GM19397 (cell line): ENCODE measurements at regions not wholly inside any gene's neighbourhood (a gene's known extent, or its start where the extent isn't known, plus 50 kb on each side); places are given as distances from the start of the nearest gene placed in this dataset.

Experiments
- ATAC-seq: cut with Tn5 transposase; IDR thresholded peaks from one replicate; pipeline ENCODE4 v1.9.1; 2021; ENCODE audit warnings: mild to moderate bottlenecking, moderate library complexity; ENCODE audit not compliant: unreplicated experiment

DNA sequence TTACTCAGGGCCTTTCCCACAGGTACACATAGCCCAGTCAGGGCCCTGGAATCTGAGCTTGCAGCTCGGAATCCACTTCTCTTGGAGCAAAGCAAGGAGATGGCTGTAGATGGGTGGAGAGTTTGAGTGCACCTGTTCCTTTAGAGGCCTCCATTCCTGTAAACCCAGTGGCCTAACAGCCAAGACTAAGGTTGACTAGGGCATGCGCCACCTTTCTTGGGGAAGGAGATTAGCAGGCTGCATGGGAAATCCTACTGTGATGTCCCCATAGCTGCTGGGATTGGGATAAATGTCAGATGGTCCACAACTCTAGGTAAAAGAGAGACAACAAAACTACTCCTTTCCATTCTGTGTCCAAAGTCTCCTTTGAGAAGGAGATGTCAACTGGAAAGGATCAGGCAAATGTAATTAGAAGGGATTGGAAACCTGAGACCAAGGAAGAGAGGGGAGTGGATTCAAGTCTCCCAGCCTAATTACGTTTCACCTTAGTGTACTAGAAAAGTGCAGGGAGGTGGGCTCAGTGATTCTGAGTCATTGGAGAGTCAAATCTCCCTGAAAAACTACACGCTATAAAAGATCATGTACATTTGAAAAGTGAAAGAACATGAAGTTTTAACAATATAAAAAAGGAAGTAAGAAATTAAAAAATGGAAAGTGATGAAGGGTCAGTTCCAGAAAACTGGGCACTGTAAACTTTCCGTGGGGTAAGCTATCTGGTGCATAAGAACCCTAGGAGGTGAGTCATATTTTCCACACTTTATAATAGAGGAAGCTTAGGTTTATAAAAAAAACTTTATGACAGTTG is 104.2 kb downstream of the SEC61B start:
- no peak for ATAC-seq

DNA sequence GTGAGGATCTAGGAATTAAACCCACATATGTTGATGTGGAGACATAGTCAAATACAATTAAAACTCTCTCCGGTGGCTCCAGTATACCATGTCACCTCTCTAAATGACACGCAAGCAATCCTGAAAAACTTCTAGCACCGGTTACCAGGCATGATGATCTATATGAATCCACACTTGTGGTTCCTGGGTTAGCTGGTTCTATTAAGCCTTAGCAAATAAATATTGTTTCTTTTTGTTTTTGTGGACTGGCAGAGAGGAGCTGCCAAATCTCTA is 104.8 kb downstream of the SEC61B start:
- no peak for ATAC-seq

DNA sequence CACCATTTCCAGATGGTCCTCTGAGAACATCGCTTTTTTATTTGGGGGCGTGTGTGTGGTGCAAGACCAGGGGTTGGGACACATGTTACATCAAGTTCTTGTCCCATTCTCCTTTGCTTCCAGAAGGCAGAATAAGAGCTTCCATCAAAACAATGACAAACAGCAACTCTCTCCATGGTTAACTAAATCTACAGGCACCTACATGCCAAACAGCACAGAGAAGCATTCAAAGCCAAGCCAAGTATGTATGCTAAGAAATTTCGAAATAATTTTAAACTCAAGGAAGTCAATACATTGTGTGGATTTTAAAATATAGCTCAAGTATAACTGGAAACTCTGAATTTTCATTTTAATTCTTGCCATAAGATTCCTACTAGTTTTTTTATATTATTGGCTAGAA is 105.6 kb downstream of the SEC61B start:
- ATAC-seq: no peak

DNA sequence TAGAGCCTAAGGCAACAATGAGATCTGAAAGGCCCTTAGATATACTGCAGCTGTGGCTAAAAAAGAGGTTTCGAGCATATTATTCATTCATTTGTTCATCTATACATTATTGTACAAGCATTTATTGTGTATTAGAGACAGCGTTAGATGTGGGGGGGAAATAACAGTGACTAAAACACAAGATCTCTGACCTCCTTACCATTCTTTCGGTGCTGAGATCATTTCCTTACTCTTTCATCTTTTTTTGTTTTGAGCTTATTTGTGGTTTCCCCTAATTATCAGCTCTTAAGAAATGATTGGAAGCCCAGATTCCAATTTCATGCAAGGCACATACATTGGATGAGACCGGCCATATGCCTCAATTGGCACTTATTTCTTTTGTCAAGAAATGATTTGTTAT is 113.2 kb downstream of the SEC61B start:
- no peak for ATAC-seq

DNA sequence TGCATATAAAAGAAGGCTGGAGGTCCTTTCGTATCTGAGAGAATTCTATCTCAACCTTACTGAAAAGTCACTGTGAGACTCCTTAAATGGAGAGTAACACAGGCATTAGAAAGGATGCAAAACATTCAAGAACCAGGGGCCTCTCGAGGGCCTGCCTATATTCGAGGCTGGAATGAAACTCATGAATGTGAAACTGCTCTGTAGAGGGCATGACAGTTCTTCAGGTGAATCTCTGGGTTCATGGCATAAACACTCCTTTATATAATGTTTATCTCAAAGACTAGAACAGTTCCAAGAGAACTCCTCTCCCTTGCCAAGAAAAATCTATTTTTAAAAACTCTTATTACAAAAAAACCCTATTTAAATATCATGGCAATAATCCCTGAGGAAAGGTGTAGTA is 113.9 kb downstream of the SEC61B start:
- no peak for ATAC-seq

DNA sequence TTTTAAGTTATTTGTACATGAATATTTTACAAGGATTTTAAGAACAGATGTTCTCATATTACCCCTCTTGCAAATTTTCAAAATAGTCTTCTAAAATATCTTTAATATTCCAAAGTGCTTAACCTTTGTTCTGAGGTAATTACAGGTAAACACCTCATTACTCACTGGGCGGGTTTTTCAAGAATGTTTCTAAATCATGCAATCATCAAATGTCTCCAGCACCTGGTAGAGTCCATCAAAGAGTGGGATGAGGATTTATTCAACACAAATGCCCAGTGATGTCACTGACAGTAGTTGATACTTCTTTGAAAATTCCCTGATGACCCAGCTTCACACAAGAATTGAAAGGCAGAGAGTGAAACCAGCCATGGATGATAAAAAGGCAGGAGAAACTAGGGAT is 114.4 kb downstream of the SEC61B start:
- ATAC-seq: no peak

DNA sequence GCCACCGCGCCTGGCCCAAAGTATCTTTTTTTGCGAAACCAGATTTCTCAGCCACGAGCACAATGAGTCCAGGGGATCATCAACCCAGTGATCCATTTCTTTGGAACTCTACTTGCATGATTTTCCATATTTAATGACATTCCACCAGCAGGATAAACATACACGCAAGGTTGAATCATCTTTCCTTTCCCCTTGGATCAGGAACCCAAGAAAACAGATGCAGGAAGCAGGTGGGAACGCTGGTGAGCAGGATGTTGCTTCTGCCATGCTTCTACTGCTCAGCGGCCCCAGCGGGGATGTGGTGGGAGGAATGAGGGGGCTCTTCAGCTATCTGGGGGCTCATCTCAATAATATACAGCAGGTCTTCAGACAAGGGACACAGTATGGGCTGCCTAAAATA is 118.2 kb downstream of the SEC61B start:
- ATAC-seq: no peak

DNA sequence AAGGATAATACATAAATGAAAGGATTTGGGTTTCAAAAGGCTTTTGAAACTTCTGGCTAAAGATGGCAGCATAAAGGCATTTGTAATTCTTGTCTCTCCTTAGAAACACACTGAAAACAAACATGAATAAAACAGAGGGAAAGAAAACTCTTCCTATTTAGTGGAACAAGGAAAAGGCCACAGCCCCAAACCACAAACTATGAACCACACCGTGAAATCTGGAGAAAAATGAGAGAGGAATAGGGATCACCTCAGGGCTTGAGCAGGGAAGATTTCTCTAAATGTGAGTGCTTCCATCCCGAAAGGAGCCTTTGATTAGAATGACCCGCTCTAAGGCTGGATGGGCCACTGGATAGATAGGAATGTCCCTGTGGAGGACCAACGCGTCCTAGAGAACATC is 119.6 kb downstream of the SEC61B start:
- no peak for ATAC-seq

DNA sequence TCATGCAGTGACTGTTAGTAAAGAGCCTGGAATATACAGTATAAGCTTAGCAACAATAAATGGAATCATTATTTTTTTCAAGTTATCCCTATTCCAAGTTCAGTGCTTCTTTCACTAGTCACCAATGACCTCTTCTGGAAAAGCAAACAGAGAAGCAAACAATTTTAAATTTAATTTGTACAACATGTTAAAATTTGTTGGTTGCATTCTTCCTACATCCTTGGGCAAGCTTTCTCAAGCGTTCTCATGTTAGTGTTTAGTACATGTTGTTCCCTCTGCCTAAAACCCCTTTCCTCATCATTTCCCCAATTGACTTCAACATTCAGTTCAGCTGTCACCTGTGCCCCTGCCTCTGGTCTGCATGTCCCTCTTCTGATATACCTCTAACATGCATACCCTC is 123.4 kb downstream of the SEC61B start:
- ATAC-seq: no peak

DNA sequence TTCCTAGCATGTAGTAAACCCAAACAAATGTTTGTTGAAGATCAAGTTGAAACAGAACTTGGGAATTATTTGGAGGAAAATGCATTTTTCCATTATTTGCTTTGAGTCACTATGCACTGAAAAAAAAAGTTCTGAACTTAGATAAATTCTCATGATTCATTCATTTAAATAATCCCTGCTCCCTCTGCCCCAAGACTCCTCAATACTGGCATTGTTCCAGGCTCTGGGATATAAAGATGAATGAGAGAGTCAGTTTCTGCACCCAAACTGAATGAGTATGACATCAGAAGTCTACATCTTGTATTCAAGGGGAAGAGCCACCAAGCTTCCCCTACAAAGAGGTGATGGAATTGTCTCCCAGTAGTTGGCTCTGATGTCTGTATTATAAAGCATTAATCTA is 123.9 kb downstream of the SEC61B start:
- ATAC-seq: no peak

DNA sequence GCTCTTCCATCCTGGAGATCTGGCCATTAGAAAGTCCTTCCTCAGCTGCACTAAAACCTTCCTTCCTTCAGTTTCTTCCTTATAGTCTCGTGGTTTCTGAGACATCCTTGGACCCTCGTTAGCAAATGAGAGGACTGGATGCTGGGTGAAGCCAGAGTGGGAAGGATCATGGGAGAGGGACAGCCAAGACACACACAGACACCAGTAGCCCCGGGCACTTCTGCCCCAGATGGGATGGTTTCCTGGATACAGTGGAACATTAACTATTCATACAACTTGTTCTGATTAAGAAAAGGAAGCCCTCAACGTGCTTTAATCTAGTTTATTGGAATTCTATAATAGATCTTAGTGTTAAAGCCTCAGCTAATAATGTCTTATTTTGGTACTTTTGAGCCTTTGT is 125.5 kb downstream of the SEC61B start:
- ATAC-seq: no peak

DNA sequence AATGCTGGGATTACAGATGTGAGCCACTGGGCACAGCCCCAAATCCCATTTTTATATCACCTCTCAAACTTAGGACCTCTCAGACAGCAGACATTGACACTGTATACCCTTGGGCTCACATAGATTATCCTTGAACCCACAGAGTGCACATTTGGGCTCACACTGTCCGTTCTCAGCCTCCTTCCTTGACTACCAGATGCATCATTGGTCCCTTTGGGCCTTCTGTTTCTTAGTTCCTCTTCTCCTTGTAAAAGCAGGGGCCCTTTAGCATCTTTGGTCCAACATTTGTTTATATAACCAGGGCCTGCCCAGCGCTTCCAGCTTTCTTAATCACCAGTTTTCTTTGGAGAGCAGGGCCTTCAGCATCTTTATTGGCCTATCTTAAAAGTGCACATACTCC is 126.2 kb downstream of the SEC61B start:
- ATAC-seq: no peak

DNA sequence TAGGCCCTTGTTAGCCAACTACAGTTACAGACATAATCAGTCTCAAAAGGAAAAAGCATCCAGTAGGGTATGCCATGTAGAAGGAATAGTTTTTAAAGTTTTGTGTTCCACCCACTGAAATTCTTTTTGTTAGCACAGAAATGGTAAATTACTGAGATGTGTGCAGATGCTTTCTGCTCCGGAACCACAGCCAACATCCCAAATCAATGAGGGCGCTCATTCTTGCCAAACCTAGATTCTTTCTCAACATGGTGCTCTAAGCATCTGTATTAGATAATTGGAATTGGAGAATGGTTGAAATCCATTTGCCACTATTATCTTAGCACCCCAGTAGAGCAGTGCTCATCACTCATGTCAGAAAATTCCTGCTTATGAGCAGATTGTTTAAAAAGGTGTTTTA is 127.8 kb downstream of the SEC61B start:
- no peak for ATAC-seq

DNA sequence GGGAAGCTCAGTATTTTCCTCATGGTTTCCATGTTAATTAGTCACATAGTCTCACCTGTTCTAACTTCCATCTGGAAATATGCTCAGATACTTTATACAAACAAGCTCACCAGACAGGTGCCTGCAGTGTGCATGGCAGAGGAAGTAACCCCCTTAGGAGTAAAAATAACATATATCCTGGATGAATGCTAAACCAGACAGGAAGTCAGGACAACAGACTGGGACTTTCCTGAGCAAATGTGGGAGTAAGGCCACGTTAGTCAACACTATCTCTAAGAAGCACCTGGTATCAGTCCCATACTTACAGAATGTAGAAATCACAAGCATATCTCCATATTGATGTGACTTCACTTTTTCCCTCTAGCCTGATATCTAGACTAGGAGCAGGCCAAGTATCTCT is 128.4 kb downstream of the SEC61B start:
- ATAC-seq: no peak

DNA sequence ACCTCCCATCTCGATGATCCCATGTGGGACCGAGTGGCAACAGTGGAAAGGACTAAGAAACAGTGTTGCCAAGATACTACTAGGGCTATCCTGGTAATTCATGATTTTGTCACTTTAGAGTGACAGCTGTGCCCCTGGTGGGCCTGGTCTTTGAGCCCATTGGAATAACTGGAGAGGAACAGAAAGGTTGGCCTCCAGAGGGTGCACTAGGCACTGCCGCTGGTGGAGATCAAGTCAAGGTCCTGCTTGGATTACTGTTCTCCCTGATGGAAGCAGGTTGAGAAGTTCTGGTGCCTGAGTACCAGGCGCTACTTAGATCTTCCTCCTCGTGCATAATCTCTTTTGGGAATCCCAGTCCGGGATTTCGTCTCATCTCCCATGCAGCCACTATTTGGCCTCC is 129.6 kb downstream of the SEC61B start:
- no peak for ATAC-seq

DNA sequence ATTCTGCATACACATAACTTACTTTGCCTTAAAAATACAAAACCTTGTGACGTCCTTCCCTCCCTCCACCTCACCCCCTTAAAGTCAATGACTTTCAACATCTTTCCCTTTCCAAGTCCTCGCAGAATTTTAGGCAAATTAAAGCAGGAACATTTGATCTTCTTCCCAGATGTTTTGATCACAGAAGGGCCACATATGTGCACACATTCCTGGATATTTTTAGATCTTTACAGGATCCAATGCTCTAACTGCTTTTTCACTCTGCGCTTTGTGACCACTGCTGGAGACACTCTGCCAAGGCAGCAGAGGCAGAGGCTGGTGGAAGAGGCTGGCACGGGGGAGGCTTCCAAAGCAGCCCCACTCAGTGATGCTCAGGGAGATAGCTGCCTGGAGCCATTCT is 130.7 kb downstream of the SEC61B start:
- no peak for ATAC-seq

DNA sequence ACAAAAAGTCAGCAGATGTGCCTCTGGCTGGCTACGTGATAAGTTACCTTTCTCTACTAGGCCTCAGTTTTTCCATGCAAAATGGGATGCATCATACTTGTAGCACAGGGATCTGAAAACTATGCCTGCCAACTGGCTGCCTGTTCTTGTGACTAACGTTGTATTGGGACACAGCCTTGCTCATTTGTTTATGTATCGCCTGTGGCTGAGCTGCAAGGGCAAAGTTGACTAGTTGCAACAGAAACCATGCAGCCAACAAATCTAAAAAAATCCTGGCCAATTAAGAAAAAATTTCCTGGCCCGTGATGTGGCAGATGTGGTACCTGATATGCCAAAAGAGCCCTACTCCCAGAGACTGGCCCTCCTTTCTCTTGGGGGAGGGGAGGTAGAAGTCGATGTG is 131.3 kb downstream of the SEC61B start:
- no peak for ATAC-seq

DNA sequence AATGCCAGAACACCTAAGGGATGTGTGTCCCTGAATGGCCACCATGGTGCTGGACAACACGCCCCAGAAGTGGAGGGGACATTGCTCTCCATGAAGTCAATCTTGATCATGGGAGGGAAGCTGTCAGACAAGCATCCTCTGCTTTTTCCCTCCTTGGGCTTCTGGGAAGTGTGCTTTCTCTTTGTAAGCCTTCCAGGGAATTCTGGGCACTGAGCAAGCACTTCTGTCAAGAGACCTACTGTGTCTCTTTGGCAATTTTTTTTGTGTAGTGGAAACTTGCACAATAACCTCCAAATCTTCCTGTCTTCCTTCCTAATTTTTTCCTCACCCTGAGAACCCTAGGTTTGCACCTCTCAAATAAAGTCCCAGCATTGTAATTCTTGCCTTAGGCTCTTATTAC is 132.0 kb downstream of the SEC61B start:
- ATAC-seq: no peak

DNA sequence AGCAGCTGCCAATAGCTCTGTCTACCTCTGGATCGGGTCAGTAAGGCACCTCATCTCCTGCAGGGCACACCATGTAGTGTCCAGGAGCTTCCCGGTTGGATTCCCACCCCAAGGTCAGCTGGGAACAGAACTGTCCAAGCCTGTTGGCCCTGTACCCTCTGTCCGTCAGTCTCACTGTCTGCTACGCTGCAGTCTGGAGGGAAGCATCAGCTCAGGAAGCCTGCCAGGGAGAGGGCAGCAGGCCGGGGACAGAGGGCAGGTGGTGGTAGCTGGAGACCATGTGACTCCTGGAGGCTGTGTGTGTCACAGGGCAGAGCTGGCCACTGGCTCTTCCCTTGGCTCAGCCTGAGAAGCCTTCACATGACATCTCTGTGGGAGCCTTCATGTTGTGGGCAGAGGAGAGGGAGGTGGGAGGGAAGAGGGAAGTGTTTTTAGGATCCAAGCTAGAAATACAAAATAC is 134.5 kb downstream of the SEC61B start:
- no peak for ATAC-seq

DNA sequence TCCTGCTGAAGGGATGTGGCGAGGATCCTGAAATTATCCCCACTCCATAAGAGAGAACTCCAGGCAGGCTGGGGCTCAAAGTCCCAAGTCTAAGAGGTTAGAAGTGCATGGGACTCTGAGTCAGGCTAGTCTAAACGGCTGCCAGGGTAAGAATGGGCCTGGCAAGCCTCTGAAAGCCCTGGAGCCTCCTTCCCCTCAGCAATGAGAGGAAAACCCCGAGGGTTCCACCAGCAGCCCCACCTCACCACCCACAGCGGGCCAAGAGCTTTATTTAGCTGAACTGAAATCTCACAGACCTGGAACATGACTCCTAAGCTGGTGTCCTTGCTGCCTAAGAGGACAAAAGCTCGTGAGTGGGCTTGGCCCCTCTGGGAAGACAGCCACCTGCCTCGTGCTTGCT is 135.5 kb downstream of the SEC61B start:
- ATAC-seq: no peak

DNA sequence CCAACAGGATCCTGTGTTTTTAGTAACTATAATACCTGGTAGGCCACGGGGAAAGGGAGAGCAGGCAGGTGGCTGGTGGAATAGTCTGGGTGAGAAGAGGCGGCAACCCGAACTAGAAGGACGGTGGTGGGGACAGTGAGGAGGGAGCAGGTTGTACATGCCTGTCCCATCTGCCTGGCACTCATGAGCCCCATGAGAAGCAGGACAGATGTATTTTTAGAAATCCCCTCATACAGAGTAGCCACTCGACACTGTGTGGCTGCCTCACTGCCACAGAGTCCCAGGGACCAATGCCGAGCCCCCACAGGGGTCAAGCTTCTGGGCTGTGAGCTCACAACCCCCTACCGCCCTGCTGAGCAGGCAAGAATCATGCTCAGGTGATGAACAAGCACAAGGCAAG is 136.6 kb downstream of the SEC61B start:
- ATAC-seq: no peak

DNA sequence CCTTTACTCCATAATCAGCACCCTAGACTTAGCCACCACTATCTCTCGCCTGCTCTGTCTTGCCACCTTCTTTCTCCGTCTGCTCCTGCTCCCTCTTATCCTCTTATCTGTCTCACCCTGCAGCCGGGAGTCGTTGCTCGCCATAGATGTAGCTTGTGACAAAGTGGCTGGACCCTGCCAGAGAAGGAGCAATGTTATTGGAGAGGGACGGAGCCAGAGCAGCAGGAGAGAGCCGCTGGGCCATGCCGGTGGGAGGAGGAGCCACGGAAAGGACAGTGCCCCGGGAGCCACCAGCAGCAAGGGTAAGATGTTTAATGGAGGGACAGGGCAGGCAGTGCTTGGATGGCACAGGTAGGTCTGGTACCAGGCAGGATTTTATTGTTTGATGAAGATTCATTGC is 137.3 kb downstream of the SEC61B start:
- ATAC-seq: no peak

DNA sequence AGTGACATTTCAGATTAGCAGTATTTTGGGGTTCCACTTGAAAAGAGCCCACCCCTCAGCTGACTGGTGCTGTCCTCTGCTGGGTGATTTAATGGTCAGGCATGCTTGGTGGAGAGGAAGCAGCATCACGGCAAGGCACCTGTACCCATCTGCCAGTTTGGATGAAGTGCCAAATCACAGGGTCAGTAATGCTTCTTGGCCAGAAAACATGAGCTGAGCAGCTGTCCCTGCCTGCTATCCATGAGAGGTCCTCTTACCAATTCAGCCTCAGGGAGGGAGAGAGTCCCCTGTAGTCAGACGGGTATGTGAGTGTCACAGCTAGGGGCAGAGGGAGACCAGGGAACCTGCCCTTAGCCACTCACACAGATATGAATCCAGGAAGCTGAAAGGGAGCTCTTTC is 137.9 kb downstream of the SEC61B start:
- ATAC-seq: no peak
